ENCODE measurements at regions not wholly inside any gene's neighbourhood (a gene's known extent, or its start where the extent isn't known, plus 50 kb on each side); places are given as distances from the start of the nearest gene placed in this dataset.

- intact Hi-C loops (cut with DNase I): no loop called here
- no peak for DNase-seq (ENCODE audit: low spot score)
Observed at GRCh38 chr3:44098656-44099415, 142.8 kb upstream of the TOPAZ1 start.

- intact Hi-C loops (cut with DNase I): no loop called here
Observed at GRCh38 chr3:44099566-44100297, 142.0 kb upstream of the TOPAZ1 start.

GRCh38 chr3:44100298-44100695 is 141.4 kb upstream of the TOPAZ1 start:
- intact Hi-C loops (cut with DNase I): no loop called here
- no peak for DNase-seq (ENCODE audit: low spot score)

More at GRCh38 chr3:44099566-44100297, 142.0 kb upstream of the TOPAZ1 start:
- no peak for DNase-seq (ENCODE audit: low spot score)

GRCh38 chr3:44104043-44104442 is 137.6 kb upstream of the TOPAZ1 start:
- no peak for DNase-seq (ENCODE audit: low spot score)
- intact Hi-C loops (cut with DNase I): no loop called here

- intact Hi-C loops (cut with DNase I): no loop called here
- DNase-seq (ENCODE audit: low spot score): no peak
Observed at GRCh38 chr3:44104668-44105321, 136.9 kb upstream of the TOPAZ1 start.

- DNase-seq (ENCODE audit: low spot score): no peak
- intact Hi-C loops (cut with DNase I): no loop called here
Observed at GRCh38 chr3:44105571-44105970, 136.1 kb upstream of the TOPAZ1 start.

- intact Hi-C loops (cut with DNase I): no loop called here
- no peak for DNase-seq (ENCODE audit: low spot score)
Observed at GRCh38 chr3:44106756-44107155, 134.9 kb upstream of the TOPAZ1 start.

- intact Hi-C loops (cut with DNase I): no loop called here
- DNase-seq (ENCODE audit: low spot score): no peak
Observed at GRCh38 chr3:44108481-44108880, 133.2 kb upstream of the TOPAZ1 start.

- no peak for DNase-seq (ENCODE audit: low spot score)
- intact Hi-C loops (cut with DNase I): no loop called here
Observed at GRCh38 chr3:44109771-44110361, 131.8 kb upstream of the TOPAZ1 start.

- no peak for DNase-seq (ENCODE audit: low spot score)
- intact Hi-C loops (cut with DNase I): no loop called here
Observed at GRCh38 chr3:44110648-44111047, 131.0 kb upstream of the TOPAZ1 start.

GRCh38 chr3:44111482-44111881 is 130.2 kb upstream of the TOPAZ1 start:
- intact Hi-C loops (cut with DNase I): no loop called here
- DNase-seq (ENCODE audit: low spot score): no peak

- intact Hi-C loops (cut with DNase I): no loop called here
- DNase-seq (ENCODE audit: low spot score): no peak
Observed at GRCh38 chr3:44114142-44114541, 127.5 kb upstream of the TOPAZ1 start.

- DNase-seq (ENCODE audit: low spot score): no peak
- intact Hi-C loops (cut with DNase I): no loop called here
Observed at GRCh38 chr3:44117239-44117638, 124.4 kb upstream of the TOPAZ1 start.

- intact Hi-C loops (cut with DNase I): no loop called here
Observed at GRCh38 chr3:44117736-44118135, 124.0 kb upstream of the TOPAZ1 start.

GRCh38 chr3:44120721-44121582 is 120.7 kb upstream of the TOPAZ1 start:
- intact Hi-C loops (cut with DNase I): no loop called here
- no peak for DNase-seq (ENCODE audit: low spot score)

More at GRCh38 chr3:44117736-44118135, 124.0 kb upstream of the TOPAZ1 start:
- no peak for DNase-seq (ENCODE audit: low spot score)

- DNase-seq (ENCODE audit: low spot score): no peak
- intact Hi-C loops (cut with DNase I): no loop called here
Observed at GRCh38 chr3:44125246-44125645, 116.4 kb upstream of the TOPAZ1 start.

- no peak for DNase-seq (ENCODE audit: low spot score)
- intact Hi-C loops (cut with DNase I): no loop called here
Observed at GRCh38 chr3:44125882-44126281, 115.8 kb upstream of the TOPAZ1 start.

- intact Hi-C loops (cut with DNase I): no loop called here
- no peak for DNase-seq (ENCODE audit: low spot score)
Observed at GRCh38 chr3:44128057-44128775, 113.5 kb upstream of the TOPAZ1 start.

- intact Hi-C loops (cut with DNase I): no loop called here
- DNase-seq (ENCODE audit: low spot score): no peak
Observed at GRCh38 chr3:44130249-44130648, 111.4 kb upstream of the TOPAZ1 start.
